ENCODE measurements at regions not wholly inside any gene's neighbourhood (a gene's known extent, or its start where the extent isn't known, plus 50 kb on each side); places are given as distances from the start of the nearest gene placed in this dataset.

DNA sequence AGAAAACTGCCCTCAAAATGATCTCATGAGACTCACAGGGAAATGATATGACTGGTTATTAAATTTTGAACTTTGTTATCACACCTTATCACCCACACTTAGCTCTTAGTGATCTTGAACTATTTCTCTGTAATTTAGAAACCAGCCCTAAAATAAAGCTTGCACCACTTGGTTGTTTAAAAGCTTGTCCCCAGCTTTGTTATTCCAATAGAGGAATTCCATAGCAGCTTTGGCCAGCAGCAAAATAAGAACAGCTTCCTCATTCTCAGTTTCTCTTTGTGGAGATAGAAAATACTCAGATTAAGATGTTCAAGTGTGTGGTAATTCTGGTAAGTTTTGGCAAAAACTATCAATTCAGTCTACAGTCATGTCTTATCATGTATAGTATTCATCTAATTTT lies 54.4 kb upstream of the CCDC68 start:
- TF ChIP-seq POLR2A (IDR thresholded peaks at IDR 0.05), result no peak
- TF ChIP-seq, protein P1, sequence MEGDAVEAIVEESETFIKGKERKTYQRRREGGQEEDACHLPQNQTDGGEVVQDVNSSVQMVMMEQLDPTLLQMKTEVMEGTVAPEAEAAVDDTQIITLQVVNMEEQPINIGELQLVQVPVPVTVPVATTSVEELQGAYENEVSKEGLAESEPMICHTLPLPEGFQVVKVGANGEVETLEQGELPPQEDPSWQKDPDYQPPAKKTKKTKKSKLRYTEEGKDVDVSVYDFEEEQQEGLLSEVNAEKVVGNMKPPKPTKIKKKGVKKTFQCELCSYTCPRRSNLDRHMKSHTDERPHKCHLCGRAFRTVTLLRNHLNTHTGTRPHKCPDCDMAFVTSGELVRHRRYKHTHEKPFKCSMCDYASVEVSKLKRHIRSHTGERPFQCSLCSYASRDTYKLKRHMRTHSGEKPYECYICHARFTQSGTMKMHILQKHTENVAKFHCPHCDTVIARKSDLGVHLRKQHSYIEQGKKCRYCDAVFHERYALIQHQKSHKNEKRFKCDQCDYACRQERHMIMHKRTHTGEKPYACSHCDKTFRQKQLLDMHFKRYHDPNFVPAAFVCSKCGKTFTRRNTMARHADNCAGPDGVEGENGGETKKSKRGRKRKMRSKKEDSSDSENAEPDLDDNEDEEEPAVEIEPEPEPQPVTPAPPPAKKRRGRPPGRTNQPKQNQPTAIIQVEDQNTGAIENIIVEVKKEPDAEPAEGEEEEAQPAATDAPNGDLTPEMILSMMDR (IDR thresholded peaks at IDR 0.05), result no peak
- no peak for TF ChIP-seq POLR2AphosphoS5 (IDR thresholded peaks at IDR 0.05)
- no peak for TF ChIP-seq EP300 (IDR thresholded peaks at IDR 0.05)
- no peak for ATAC-seq (ENCODE audit: low FRiP score in 2 of 2)
- H3K27ac ChIP-seq, result no peak overlapping the region
- H3K36me3 ChIP-seq, result no peaks in the 10 kb centered on the region
- no peak overlapping the region for H3K4me3 ChIP-seq
- no peaks in the 10 kb centered on the region for H3K9me3 ChIP-seq
- DNase-seq, result no peak
- H3K4me1 ChIP-seq, result no peaks in the 10 kb centered on the region
- H3K27me3 ChIP-seq, result no peaks in the 10 kb centered on the region

DNA sequence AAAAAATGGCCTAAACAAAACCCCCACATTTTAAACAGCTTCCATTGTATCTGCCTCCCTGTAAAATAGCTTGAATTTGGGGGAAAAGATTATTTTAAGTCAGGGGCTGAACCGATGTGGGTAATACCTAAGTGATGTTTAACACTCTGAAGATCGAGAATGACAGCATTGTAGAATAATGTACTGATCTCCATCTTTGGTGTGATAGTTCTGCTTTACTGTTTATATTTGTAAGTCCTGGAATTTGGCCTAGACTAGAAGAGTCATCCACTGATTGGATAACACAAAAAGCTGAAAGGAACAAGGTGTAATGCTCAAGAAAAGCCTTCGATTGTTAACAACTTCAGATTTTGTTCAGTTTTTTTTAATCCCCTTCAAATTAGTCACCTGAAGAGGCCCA lies 53.8 kb upstream of the CCDC68 start:
- Histone ChIP-seq H3K27me3 (no peaks in the 10 kb centered on the region), H3K4me1 (no peaks in the 10 kb centered on the region), H3K4me3 (no peak overlapping the region), H3K36me3 (no peaks in the 10 kb centered on the region), H3K9me3 (no peaks in the 10 kb centered on the region), H3K27ac (no peak overlapping the region)
- no peak for ATAC-seq (ENCODE audit: low FRiP score in 2 of 2)
- TF ChIP-seq POLR2AphosphoS5 (IDR thresholded peaks at IDR 0.05) (no peak), POLR2A (IDR thresholded peaks at IDR 0.05) (no peak), EP300 (IDR thresholded peaks at IDR 0.05) (no peak)
- TF ChIP-seq, protein P1 (IDR thresholded peaks at IDR 0.05), result no peak
- no peak for DNase-seq
- 77 to 79% methylated on average over 3 of the region's 3 CpGs for whole genome bisulfite sequencing, 2 donors

DNA sequence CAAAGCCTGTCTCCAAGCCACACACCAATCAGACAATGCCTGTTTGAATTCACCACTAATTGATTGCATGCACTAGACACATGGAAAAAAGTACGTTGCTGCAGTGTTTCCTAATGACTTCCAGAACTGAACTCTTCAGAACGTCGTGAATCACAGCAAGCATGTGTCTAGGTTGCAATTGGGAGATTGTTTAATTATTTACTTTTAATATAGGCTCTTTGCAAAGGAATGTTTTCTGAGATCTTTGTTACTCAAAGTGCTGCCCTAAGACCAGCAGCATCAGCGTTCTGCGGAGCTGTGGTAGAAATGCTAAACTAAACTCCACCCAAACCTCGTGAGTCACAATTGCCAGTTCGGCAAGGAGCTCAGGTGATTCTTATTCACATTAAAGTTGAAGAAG lies 52.7 kb upstream of the CCDC68 start:
- 71 to 73% methylated on average over 7 of the region's 7 CpGs for WGBS, 2 donors
- Histone ChIP-seq H3K36me3 (no peaks in the 10 kb centered on the region), H3K27ac (no peak overlapping the region), H3K4me3 (no peak overlapping the region), H3K4me1 (no peaks in the 10 kb centered on the region), H3K9me3 (no peaks in the 10 kb centered on the region), H3K27me3 (no peaks in the 10 kb centered on the region)
- TF ChIP-seq POLR2A (IDR thresholded peaks at IDR 0.05) (no peak), EP300 (IDR thresholded peaks at IDR 0.05) (no peak), POLR2AphosphoS5 (IDR thresholded peaks at IDR 0.05) (no peak)
- TF ChIP-seq, protein P1 (IDR thresholded peaks at IDR 0.05), result no peak
- no peak for ATAC-seq (ENCODE audit: low FRiP score in 2 of 2)
- no peak for DNase-seq

Small RNAs in the stretch of these regions (small RNA-seq; reads per million reads assigned to genes)
- gene RNA5SP459, result 0 reads per million in 4 donors
